ENCODE measurements at regions not wholly inside any gene's neighbourhood (a gene's known extent, or its start where the extent isn't known, plus 50 kb on each side); places are given as distances from the start of the nearest gene placed in this dataset.

DNA sequence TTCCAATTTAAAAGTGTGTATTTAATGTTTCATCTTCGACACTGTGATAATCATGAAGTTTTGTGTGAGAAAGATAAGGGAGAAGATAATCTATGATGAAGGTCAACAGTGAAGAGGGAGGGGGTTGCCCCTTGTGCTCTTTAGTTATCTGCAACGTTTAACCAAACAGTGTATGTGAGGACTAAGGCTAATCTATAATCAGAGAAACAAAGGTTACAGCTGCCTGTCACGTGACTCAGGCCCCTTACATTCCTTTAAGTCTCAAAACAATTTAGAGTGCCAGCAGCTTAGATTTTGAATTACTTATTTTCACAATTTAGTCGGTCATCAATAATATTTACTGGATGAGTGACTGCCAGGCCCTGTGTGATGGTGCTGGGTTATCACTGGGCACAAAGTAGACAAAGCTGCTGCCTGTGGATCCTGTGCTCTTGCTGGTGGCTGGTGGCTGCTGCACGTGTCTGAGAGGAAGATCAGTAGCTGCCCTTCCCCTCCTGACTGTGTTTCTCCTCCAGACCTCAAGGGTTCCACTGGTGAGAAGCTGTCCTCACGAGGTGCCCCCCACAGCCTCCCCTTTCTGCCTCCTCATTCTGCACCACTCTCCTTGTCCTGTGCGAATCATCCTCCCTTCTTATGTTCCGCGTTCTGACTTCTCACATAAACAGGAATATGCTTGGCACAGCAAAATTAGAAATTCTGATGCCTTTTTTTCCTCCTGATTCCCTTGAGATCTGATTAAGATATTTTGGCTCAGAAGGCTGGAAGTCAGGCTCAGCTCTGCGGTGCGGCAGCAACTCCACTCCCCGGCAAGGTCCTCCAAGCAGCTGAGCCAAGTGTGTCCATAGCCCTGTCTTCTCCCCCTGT is 331.1 kb upstream of the B3GAT1 start:
- no peak for DNase-seq

DNA sequence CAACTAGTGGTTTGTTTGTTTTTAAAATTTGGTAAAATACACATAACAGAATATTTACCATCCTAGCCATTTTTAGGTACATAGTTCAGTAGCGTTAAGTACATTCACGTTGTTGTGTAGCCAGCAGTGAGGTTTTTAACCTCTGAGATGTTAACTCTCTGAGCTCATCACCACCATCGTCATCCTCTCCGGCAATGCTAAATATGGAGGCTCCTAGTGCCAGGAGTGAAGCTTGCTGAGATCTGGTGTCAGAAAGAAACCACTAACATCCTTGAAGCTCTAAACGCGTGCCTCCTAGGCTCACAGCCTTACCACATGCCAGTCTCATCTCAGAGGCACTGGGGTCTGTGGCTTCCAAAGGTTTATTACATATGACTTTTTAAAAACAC is 330.2 kb upstream of the B3GAT1 start:
- DNase-seq = no peak

- no peak for DNase-seq
Measured at GRCh38 chr11:134741453-134742223, 329.6 kb upstream of the B3GAT1 start.

DNA sequence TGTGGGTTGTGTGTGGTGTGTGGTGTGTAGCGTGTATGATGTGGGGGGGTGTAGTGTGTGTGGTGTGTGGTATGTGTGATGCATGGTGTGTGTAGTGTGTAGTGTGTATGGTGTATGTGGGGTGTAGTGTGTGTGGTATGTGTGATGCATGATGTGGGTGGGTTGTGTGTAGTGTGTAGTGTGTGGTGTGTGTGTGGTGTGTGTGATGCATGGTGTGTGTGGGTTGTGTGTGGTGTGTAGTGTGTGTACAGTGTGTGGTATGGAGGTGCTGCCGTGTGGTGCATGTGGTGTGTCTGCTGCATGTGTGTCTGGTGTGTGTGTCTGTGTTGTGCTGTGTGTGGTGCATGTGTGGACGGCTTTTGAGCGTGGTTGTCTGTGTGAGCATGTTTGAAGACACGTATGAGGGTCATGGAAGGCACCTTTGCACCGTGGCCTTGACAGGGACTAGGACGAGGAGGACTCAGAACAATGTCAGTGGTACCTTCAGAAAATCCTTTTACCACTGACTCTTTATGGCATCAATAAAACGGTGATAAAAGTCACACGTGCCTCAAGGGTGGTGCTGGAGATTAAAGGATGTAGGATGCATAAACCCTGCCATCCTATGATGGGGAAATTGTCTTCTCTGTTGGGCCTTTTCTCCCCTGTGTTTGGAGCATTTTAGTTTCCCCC is 328.7 kb upstream of the B3GAT1 start:
- DNase-seq = no peak

DNA sequence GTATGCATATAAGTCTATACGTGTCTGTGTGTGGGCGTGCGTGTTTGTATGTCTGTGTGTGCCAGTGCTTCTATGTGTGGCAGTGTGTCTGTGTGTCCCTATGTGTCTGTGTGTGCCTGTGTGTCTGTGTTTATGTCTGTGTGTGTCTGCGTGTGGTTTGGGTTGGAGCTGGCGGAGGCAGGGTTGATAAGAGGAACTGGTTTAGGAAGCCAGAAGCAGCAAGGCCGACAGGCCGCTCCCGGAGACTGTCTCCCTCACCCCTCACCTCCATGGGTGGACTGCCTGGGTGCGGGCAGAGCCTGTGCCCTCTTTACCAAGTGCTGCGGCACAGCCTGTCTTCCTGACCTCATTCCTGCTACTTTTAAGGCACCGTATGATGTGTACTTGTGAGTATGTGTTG is 327.1 kb upstream of the B3GAT1 start:
- no peak for DNase-seq

DNA sequence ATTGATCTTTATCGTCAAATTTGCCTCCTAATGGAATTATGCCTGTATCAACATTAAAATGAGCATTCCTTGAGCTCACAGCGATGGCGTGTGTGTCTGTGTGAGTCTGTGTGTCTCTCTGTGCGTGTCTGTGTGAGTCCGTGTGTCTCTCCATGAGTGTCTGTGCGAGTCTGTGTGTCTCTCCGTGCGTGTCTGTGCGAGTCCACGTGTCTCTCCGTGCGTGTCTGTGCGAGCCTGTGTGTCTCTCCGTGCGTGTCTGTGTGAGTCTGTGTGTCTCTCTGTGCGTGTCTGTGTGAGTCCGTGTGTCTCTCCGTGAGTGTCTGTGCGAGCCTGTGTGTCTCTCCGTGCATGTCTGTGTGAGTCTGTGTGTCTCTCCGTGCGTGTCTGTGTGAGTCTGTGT is 326.5 kb upstream of the B3GAT1 start:
- no peak for DNase-seq

- no peak for DNase-seq
Measured at GRCh38 chr11:134737563-134738510, 325.8 kb upstream of the B3GAT1 start.

DNA sequence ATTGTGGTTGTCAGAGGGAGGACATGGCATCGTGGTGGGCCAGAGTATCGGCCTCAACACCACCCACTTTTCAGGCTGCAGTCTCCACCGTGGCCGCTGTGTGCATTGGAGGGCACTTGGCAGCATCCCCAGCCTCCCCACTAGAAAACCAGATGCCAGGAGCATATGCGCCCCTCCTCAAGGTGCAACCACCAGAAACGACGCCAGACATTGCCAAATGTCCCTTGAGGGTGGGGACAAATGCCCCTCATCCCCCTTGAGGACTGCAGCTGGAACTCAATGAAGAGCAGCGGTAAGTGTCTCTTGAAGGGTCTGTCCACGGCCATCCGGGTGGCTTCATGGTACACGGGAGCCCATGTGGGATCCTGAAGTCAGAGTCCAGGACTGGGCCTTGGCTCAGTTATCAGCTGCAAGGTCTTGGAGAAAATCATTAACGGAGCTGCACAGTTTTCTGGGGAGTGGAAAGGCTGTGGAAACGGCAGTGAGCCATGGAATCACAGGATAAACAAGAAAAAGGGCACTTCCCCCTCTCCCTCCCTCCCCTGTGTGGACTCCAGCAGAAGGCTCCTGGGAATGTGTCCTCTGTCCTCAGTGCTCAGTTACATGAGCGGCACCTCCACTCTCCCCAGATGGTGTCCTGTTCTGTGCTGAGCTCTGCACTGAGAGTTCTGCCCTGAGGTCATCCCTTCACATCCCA is 324.4 kb upstream of the B3GAT1 start:
- DNase-seq = no peak

- no peak for DNase-seq
Measured at GRCh38 chr11:134734894-134735293, 322.9 kb upstream of the B3GAT1 start.

GRCh38 chr11:134734141-134734845 is 322.3 kb upstream of the B3GAT1 start:
- DNase-seq = no peak

DNA sequence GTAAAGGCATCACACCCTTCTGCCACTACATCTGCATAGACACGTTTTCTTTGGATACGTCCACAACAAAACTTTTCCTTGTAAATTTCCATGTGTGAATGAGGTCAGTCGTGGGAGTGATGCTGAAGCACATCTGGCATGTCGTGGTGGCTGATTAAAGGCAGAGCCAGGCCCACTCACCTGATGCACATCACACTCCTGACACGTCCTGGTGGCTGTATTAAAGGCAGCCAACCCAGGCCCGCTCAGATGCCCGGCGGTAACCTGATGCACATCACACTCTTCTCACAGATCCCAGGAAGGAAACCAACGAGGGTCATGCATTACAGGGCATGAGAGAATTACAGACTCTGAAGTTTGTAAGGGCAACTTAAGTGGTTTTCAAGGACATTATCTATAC is 321.6 kb upstream of the B3GAT1 start:
- DNase-seq = no peak

GRCh38 chr11:134731213-134731961 is 319.3 kb upstream of the B3GAT1 start:
- DNase-seq = no peak

- DNase-seq = no peak
Measured at GRCh38 chr11:134730561-134731212, 318.6 kb upstream of the B3GAT1 start.

DNA sequence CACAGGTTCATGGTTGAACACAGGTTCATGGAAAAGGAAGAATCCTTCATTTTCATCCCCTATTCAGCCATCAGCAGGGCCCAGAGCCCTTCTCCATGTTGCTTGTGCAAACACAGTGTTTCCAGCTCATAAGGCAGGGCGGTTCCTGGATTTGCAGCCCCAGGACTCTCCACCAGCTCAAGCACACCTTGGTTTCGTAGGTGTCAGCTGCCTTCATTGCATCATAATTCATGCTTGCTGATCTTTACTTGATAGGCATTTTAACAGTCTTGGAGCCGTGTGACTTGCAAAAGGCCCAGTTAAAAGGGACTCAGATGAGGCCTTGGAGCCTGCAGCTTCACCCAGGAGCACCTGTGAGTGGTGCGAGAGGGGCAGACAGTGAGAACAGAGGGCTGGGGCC is 318.1 kb upstream of the B3GAT1 start:
- DNase-seq = no peak

GRCh38 chr11:134728186-134728585 is 316.1 kb upstream of the B3GAT1 start:
- DNase-seq = no peak

DNA sequence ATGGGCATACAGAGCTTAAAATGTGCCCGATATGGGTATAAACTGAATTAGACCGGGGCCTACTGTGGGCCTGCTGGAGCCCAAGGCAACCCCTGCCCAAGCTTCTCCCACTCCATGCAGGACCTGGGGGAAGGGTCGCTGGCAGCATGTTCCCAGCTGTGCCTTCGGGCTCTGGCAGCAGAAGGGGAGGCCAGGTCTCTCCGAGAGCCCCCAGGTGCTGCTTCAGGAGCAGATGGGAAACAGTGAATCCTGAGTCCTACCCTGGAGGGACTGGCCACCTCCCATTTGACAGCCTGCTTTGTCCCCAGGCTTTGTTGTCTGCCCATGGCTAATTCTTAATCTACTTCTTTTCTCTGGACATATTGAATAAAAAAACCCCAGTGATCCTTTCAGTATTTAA is 315.6 kb upstream of the B3GAT1 start:
- no peak for DNase-seq

DNA sequence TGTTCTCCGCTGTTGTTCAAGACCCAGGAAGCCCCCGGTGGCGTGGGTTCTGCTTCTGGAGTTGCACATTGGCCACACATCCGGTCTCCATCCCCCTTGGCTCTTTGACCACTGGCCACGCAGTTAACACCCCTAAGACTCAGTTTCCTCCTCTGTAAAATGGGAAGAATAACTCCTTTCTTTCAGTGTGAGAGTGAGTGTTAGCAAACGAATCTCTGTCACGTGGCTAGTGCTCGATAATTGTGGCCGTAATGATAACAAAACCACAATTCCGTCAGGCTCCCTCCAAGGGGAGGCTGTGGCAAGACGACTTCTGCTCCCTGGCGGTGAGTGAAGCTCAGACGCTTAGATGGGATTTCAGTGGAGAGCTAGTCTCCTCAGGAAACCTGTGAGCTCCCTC is 315.2 kb upstream of the B3GAT1 start:
- DNase-seq = no peak

DNA sequence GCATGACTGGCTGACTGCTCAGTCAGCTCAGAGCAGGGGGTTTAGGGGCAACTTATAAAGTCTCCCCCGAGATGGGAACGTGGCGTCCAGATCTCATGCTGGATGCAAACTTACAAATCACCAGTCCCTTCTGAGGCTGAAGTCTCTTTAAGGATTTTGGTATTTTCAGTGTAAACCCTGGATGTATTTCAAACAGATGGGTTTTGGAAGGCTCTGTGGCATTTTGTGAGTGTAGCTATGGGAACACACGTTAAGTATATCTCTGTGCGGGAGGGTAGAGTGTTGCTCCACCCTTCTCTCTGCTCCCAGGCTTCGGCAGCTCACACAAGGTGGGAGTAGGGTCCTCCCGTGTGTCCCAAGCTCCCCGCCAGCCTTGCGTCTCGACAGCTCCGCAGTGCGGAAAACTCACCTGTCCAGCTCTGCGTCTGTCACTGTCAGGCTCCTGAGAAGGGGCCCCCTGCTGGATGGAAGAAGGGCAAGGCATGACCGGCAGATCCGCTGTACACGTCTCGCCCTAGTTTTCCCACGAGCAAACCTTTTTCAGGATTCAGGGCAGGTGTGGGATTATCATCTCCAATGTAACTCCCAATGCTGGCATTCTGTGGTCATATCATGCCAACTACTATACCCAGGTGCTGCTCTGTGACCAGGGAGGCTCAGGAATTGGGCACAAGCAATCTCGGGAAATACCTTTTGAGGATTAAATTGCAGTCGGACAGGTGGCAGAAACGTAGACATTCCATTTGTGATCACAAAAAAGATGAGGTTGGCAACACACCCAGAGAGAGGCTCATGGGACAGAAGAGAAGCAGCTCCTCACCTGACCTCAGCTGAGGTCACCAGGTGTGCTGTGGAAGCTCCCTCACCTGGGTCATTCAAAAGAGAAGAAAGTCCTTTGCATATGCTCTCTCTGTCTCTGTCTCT is 313.9 kb upstream of the B3GAT1 start:
- no peak for DNase-seq

Measured in muscle of arm (tissue), 1 donor.